Stimulated activated CD4-positive, alpha-beta T cell treated with anti-CD3 and anti-CD28 coated beads, Interleukin-1b, Interleukin-23, amount 100 ng/mL, for 24 hours (primary cell): ENCODE measurements at regions not wholly inside any gene's neighbourhood (a gene's known extent, or its start where the extent isn't known, plus 50 kb on each side); places are given as distances from the start of the nearest gene placed in this dataset.

Experiments
- DNase-seq, 4 experiments: peaks; one replicate each; pipeline ENCODE4 v3.0.0-alpha.2; 2020; ENCODE audit warnings: low read depth in 4 of 4, low spot score in 1 of 4

DNA sequence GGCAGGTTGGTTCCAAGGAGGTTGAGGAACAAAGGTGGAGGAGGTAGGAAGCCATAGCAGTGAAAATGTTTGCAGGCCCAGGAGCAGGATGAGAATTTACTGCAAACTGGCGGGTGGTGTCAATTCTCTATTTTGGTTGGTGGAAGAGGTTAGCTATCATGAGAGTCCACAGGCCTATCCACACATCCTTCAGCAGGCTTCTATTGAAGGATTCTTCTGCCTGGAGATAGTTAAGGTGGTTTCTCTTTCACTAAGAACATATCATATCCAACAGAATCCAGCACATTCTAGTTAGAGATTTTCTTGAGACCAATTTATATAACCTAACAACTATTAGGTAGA lies 68.9 kb upstream of the DYRK2 start:
- DNase-seq, result no peak

DNA sequence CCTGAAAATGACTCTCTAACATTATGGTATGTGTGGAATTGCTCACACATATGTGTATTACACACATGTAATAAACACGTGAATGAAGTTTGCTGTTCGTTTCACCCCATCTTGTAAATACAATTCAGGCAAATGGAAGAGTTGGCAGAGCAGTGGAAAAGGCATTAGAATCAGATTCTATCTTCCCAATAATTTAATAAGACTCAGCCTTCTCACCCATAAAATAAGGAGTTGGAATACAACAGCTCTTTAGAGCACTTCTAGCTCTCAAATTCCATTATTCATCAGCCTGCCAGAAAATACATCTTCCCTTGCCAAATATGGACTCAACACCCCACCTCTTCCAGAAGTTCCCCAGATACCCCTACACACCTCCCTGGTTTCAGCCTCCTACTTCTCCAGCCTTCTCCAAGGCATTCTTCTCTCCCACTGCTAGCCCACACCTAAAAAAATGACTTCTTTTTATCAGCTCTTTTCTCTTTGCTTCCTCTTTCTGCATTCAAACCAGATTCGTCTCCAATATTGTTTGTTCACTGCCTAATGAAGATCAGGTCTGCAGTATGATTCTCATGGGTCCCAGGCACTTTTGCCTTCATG lies 66.2 kb upstream of the DYRK2 start:
- DNase-seq, result no peak

- no peak for DNase-seq
Observed at GRCh38 chr12:67582844-67583243, 65.7 kb upstream of the DYRK2 start.

- DNase-seq, result no peak
Observed at GRCh38 chr12:67586951-67587350, 61.6 kb upstream of the DYRK2 start.

GRCh38 chr12:67589078-67589477 lies 59.5 kb upstream of the DYRK2 start:
- DNase-seq, result no peak

DNA sequence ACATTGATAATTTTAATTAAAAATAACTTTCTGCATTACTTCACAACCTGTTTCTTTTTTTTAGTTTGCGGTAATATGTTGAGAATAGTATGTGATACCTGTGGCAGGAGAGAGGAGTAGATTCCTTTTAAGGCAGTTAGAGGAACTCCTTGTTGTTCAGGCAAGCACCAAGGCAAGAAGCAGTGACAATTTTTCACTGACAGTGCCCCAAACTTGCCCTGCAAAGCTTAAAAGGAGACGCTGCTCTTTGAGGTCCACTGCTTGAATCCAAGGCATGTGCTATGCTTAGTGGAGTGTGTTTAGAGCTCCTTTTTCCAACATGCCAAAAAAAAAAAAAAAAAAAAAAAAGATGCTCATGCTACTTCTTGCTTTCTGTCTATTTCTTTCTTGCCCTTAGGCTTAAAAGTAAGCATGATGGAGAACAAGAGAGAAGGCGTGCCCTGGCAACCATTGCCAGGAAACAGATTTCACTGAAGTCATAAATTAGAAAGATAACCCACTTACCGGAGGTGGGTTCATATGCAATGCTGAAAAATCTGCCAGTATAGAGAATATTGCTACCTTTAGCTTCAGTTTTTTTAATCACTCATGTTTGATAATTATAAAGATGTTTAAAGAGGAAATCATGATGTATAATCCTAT lies 58.3 kb upstream of the DYRK2 start:
- no peak for DNase-seq

DNA sequence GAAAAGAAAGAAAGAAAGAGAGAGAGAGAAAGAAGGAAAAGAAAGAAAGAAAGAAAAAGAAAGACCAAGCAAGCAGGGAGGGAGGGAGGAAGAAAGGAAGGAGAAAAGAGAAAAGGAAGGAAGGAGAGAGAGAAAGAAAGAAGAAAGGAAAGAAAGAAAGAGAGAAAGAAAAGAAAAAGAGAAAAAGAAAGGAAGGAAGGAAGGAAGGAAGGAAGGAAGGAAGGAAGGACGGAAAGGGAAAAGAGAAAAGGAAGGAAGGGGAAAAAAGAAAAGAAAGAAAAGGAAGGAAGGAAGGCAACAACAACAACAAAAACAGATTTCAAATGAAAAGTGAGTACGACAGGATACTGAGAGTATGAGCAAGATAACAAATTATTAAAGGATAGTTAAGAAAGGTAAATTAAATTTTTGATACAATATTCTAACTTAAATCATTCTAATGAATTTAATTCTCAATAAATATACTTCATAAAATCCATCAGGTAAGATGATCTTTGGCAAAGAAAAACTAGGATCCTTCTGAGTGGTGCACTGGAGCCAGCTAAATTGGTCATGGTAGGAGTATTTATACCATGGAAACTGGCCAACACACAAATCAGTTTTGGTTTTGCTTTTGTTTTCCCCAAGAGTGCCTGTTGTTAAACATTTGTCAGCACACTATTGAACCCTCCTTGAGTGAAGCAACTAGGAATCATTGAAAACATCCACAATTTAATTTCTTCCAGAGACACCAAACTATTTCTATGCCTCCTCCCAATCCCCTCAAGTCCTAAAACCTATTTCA lies 56.1 kb upstream of the DYRK2 start:
- DNase-seq, result no peak

- no peak for DNase-seq
Observed at GRCh38 chr12:67593041-67593440, 55.5 kb upstream of the DYRK2 start.

DNA sequence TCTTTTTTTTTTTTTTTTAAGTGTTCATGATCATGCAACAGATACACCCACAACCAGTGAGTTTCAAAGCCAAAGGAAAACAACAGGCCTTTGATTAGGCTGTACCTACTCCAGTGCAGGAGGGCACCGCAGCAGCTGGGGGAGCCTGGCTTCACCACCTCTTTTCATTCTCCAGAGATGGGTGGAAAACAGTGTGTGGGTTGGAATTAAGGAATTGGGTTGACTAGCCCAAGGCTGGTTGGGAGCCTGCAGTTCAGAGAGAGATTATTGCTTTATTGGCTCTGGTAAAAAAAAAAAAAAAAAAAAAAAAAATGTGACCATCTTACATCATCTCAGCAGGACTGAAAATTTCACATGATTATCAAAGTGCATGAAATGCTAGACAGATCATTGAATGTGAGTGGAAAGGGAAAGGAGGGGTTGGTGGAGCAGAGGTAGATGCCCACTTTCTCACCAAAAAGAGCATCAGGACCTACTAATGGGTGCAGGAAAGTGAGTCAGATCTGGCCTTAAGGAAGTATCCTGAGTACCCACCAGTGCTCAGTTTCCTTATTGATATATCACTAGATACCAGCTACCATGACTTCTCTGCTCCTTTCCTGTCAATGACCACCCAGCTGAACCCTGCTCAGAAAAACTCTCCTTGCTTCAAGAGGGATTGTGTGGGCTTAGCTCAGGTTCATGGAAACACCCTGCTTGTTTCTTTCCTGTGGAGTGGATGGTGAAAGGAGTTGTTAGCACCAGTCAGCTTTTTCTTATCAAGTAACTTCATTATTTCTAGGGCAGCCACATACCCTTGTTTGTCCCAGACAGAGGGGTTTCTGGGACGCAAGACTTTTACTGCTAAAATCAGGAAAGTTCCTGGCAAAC lies 54.8 kb upstream of the DYRK2 start:
- no peak for DNase-seq

GRCh38 chr12:67594888-67595287 lies 53.7 kb upstream of the DYRK2 start:
- no peak for DNase-seq

DNA sequence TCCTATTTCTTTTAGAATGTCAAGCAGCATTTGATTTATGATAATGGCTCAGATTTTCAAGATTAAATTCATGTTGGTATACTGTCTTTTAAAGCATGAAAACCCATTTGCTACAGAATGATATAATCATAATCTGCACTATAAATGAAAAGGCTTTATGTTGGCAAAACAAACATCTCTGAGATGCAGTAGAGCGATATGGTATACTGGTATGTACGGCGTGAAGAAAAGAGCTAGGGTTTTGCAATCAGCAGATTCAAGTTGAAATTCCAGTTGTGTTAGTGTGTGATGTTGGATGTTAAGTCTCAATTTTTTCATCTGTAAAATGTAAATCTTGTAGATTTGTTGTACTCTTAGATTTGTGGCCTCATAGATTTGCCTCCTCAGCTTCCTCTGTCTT lies 53.2 kb upstream of the DYRK2 start:
- DNase-seq, result no peak

DNA sequence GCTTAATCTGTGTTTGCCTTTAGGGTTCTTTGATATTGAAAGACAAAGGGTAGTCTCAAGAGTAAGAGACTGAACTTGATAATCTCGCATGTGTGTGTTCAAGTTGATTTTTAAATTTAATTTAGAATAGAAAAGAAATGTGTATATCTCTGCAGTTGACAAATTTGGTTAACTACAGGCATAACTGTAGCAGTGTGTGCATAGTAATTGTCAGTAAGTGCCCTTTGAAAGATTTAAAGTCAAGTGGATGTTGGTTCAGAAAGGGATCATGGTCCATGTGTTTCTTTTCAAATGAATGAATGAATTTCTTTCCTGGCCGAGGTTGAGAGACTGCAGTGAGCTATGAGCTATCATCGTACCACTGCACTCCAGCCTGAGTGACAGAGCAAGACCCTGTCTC lies 49.9 kb upstream of the DYRK2 start:
- DNase-seq, result no peak
